HG03135 (cell line): ENCODE measurements at regions not wholly inside any gene's neighbourhood (a gene's known extent, or its start where the extent isn't known, plus 50 kb on each side); places are given as distances from the start of the nearest gene placed in this dataset.

Experiments
- ATAC-seq: cut with Tn5 transposase; IDR thresholded peaks from one replicate; pipeline ENCODE4 v1.9.1; 2021; ENCODE audit warnings: mild to moderate bottlenecking, moderate library complexity; ENCODE audit not compliant: unreplicated experiment

DNA sequence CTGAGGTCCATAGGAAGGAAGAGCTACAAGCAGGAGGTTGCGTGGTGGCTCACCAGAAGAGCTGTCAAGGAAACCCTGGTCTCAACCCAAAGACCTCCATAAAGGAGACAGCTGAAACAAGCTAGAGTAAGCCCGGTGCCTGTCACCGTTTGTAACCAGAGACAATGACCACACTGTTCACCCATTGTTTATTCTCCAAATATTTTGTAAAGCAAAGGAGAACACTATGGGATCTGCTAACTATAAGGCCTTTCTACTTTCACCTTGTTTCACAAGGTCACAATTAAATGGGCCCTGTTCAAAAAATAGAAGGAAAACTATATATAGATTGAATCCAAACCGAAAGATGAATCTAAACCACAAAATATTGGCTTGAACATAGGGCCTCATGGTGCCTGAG, 128.9 kb upstream of the TPRG1 start:
- no peak for ATAC-seq

DNA sequence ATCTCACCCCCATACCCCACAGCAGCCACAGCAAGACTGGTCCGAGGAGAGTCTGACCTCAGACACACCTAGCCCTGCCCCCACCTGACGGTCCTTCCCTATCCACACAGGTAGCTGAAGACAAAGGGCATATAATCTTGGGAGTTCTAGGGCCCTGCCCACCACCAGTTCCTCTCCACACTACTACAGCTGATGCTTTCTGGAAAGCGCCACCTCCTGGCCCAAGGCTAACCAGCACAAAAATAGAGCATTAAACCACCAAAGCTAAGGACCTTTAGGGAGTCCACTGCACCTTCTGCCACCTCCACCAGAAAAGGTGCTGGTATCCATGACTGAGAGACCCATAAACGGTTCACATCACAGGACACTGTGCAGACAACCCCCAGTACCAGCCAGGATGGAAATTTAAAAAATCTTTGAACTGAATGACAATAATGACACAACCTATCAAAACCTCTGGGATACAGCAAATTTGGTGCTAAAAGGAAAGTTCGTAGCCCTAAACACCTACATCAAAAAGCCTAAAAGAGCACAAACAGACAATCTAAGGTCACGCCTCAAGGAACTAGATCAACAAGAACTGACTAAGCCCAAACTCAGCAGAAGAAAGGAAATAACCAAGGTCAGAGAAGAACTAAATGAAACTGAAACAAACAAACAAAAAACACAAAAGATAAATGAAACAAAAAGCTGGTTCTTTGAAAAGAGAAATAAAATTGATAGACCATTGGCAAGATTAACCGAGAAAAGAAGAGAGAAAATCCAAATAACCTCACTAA, 122.1 kb upstream of the TPRG1 start:
- ATAC-seq = no peak

DNA sequence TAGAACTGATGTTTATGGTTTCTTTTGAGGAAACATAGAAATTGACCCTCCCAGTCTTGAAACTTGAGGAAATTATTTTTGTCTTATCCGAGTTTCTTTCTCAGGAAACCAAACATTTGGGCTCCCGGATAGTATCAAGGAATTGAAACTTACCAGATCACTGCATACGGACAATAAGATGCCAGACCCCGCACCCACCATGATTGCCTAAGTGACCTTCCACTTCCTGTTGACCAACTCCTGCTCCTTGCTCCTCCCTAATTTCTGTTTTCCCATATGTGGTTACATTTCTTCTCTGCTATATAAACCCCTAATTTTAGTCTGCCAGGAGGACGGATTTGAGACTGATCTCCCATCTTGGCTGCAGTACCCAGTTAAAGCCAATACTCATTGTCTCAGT, 118.4 kb upstream of the TPRG1 start:
- no peak for ATAC-seq

DNA sequence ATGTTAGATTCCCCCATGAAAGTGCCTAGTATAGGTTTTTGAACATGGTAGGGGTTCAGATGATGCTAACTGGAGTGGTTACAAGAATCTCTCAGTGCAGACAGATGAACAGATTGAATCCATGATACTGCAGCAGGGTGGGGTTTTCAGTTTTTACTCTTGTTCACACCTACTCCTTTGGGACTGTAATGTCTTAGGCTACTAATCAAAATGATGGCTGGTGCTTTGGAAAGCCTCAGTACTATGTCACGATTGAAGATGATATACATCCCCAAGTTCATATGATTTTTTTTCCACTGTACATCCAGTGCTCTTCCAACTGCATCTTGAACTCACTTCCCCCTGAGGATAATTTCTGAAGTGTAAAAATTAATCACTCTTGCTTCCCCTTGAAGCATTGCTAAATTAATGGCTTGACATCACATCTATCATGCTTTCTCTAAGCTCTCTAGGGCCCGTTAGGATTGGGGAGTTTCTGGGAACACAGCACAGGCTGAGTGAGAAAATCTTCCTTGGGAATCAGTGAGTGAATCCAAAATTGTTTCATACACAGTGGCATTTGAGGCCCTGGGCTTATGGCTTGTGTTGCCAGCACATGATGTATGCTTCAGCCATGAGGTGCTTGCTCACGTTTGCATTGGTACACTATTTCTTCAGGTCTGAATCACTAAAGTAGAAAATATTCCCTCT, 115.0 kb upstream of the TPRG1 start:
- ATAC-seq = no peak

DNA sequence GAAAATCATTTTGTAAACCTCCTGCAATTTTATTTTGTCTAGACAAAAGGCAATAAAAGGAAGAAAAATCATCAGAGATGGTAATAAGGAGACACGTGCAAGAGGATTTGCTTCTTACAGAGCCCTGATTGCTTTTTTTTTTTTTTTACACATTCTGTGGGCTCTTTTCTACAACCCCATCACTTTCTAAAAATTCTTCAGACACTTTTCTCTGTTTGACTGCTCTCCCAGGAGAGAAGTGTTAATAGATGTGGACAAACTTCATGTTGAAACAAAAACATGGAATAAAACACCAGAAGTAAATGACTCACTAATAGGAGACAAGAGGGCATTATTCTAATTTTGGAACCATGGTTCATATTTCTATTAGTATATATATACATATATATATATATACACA, 114.4 kb upstream of the TPRG1 start:
- ATAC-seq = no peak

DNA sequence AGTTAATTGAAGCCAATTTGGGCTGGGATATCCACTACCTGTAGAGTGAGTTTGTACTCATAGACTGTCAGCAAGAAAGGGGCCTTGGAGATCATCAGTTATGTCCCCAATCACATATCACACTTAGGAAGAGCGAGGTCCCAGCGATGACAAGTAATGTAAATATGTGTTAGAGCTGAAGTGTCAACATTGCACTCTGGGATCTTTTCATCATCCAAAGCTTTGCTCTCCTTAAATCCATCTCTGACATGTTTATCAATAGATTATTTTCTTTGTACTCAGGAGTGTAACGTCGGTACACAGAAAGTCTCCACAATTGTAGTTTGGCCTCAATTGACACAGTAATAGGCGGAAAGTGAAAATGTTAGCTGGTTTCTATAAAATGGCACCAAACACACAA, 113.7 kb upstream of the TPRG1 start:
- no peak for ATAC-seq

DNA sequence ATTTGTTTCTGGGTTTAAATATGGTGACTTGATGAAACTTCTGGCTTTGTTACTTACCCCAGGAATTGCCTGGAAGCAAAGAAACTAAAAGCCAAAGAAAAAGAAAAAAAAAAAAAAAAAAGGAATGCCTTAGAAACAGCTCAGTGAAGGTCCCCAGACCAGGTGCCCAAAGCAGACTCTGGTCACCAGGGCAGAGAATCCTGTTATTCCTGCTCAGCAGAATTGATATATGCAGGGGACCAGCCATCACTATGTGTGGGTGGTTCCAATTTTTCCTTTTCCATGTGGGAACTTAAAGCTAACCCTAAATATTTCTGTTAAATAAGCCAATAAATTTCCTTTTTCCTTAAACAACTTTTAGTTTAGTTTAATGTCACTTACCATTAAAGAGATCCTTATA, 100.8 kb upstream of the TPRG1 start:
- ATAC-seq = no peak

DNA sequence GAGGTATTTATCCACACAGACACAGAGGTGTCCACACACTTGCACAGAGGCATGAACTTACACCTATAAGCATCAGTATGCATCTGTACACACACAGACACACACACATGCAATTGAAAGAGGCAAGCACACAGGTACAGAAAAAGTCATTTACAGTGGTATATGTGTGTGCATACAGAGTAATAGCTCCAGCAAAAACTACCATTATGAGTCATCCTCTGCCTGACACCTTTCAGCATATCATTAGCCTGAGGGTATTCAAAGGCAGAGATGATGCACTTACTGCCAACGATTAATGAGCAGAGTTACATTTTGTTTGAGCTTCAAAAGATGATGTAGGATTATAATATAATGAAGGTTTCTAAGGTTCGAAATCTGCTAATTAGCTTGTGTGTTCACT, 100.3 kb upstream of the TPRG1 start:
- no peak for ATAC-seq

DNA sequence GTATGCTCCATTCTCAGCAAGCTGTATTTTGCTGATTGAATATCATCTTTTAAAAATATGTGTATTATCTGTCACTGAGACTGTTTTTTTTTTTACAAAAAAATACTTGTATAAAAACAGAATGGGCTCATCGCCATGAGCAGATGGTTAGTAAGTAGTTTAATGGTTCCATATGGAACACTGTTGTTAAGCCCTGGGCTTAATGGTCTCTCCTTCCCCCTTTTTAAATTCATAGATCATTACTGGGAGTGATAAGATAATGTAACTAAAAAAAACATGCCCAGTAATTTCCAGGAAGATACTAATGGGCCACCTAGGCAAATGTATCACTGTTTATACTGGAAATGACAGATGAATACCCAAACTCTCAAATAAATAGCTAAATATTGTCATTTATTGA, 95.3 kb upstream of the TPRG1 start:
- ATAC-seq = no peak

DNA sequence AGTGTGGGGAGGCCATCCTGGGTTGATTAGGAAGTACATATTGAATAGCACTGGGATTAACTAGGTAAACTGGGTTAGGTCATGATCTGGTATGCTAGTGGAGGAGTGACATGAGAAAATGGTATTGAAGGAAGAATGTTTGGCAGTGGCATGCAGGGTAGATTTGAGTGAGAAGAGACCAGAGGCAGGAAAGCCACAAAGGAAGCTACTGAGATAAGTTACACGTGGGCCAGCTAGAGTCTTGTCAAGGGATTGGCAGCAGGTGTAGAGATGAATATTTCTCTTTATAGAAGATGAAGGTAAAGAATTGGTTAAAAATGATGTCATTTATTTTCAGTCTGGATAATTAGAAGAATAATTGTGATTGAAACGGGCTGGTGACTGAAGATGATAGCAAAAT, 91.0 kb upstream of the TPRG1 start:
- no peak for ATAC-seq

DNA sequence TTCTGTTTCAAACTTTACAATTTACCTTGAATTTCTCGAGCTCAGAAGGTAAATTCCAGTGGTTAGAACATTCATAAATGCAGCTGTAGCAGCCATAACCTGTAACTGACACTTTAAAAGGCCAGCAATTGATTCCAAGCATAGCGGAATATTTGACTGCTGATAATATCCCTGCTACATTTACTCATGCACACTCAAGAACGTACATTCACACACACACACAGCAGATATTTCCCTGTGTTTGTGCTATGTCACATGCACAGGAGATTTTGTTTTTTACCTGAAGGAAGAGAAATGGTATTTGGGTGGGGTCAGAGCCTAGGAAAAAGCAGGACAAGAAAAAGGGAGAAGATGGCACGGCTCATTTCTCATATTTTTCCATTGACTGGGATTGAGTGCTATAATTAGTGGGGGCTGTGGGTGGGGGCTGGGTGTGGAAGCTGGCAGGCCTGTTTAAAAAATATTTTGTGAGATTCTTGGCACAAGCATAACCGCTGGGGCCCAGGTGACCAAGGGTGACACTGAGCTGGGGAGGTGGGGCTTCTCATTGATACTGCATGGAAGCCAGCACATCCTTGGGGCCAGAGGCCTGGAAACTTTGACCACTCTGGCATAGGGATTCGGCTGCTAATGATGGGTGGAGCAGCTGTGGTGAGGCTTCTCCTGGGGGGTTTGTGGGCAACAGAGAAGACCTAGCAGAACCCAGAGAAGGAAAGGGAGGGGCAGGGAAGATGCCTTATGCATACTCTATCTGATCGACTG, 88.9 kb upstream of the TPRG1 start:
- ATAC-seq = no peak

DNA sequence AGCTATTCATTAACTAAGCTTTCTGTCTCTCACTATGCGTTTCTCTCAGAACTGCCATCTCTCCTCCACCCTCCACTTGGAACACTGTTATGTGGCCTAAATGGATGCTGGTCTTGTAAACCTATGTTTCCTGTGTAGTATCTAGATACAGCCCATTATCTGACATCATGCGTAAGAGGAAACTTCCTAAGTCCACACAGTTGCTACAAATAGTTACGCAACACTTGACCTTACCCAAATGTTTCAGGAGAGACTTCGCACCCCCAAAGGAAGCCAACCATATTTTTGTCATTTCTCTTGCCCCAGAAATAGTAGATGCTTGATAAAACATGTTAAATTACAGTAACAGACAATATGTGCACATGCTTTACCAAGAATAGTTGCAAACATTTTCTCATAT, 87.2 kb upstream of the TPRG1 start:
- no peak for ATAC-seq

DNA sequence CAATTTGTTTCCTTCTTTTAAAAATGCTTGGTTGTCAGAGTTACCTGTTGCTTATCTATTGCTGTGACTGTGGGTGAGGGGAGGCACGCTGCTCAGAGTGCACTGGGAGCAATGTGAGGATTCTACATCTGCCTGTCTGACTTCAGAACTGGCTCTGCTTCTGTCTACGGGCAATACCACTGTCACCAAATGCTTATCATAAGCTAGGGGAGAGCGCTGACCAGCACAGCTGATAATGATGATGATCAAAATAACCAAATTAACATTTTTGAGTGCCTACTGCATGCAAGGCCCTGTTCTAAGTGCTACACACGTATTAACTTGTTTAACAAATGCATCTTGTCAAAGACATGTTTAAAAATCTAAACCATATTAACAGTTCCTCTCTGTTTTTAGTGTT, 79.2 kb upstream of the TPRG1 start:
- ATAC-seq = no peak

DNA sequence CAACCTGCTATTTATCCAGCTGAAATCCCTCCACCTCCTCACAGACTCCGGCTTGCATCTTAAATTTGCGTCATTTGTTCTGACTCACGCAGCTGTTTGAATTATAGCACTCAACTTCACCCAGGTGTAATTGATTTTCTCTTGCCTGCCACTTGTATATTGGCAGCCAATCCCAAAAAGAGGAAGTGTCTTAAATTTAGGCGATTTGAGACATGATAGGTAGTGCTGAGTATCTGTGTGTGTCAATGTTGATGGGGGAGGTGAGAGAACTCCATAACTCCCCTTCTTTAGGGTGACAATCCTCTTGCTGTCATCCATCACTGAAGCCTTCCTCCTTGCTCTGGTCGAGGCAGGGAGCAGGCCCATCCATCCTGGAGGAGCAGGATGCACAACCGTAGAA, 77.2 kb upstream of the TPRG1 start:
- no peak for ATAC-seq

DNA sequence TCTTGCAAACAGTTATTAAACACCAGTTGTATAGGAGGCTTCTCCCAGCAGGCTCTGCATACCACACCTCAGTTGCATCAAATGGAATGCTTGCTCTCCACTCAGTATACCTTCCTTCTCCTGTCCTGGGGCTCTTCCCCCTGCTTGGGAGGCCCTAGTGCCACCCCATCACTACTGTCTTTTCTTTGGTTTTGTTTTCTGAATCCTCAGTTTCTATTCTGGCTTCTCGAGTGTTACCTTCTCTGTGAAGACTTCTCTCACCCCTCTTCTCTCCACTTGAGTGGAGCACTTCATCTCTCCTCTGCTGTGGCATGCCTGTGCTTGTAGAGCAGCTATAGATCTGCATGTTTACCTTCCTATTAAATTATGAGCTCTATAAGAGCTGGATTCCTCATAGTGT, 75.7 kb upstream of the TPRG1 start:
- no peak for ATAC-seq

DNA sequence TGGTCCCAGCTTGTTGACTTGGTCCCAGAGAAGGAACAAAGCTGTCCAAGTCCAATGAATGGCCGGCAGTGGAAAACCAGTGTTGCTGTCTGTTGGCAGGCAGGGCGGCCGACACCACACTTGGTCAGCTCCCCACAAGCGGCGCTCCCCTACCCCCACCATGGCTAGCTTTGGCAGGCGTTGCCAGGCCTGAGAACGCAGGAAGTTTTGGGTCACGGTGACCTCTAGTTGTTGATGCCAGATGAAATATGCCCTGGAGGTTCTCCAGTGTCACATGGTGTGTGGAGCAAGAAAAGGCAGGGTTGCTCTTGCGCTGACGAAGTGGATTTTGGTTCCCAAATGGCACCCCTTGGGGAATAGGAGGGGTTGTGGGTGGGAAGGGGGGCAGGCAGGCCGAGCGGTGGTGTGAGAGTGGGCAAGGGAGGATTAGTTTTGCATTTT, 72.7 kb upstream of the TPRG1 start:
- ATAC-seq = no peak

DNA sequence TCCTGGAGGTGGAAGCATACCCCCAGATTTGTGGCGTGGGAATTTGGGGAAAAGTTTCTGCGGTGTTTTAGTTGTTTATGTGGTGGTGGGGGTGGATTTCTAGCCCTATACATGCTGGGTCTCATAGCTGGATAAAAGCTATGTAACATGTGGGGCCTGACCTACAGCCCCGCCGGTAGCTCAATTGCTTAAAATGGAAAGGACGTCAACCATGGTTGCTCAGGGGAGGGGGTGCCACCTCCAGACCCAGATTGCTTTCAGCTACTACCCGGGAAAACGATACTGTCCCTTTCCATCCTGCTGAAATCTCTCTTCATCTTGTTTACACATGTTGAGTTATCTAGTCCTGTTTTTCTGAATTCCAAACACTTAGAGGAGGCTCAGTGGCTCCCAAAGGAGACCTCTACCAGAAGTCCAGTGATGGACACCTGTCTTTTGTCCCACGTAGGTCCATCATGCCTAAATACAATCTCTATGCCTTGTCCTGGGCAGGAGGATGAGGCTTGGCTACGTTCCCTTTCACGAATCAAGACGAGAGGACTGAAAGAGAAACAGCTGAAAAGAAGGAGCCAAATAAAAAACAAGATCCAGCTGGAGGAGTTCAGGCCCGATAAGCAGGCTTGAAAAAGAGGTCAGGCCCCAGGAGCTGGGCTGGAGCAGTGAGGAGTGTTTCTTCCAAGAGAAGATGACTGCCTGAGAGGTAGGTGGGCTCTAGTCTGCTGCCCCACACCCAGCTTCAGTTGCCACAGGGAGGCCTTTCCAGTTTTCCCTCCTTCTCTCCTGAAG, 72.1 kb upstream of the TPRG1 start:
- no peak for ATAC-seq

DNA sequence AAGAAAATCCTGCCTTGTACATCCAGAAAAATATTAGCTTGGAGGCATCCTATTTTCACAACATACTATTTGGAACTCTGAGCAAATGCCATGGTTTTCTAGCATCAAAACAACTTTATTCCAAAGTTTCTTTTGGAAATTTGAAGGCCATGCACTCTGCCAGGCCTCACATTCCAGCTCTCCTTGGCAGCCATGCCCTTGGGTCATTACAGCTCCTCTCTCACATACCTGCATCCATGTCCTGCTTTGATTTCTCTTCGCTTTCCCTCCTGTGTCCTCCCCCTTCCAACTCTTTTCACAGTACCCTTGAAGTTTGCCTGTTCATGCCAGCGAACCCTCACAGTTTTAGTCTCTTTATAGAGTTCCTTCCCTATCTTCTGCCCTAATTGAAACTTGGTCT, 70.9 kb upstream of the TPRG1 start:
- ATAC-seq = no peak

DNA sequence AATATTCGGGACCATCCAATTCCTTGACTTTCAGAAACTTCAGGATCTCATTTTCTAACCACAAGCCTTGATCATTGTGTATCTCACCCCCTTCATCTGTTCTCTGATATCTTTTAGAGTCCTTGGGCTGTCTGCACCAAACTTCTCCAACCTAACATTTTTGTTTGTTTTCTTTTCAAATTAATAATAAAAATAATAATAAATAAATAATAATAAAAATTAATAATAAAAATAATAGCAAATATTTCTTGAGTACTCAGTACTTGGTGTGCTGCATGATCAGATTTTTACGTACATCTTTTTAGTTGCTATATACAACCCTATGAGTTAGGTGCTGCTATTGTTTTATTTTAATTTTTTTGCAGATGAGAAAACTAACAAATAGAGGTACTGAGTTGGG, 70.2 kb upstream of the TPRG1 start:
- ATAC-seq = no peak

DNA sequence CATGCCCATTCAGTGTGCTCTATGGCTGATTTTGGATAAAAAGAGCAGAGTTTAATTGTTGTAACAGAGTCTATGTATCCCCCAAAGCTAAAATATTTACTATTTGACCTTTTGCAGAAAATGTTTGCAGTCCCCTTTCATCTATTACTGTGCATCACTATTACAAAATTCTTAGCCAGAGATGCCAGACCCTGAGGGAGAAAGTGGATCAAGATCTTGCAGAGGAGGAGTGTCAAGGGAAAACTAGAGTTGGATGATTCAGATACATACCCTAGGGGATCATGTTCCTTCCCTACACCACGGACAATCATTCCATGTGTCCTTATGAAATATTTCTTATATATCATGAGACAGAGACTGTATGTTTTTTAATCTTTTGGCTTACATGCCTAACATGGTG, 68.6 kb upstream of the TPRG1 start:
- no peak for ATAC-seq

DNA sequence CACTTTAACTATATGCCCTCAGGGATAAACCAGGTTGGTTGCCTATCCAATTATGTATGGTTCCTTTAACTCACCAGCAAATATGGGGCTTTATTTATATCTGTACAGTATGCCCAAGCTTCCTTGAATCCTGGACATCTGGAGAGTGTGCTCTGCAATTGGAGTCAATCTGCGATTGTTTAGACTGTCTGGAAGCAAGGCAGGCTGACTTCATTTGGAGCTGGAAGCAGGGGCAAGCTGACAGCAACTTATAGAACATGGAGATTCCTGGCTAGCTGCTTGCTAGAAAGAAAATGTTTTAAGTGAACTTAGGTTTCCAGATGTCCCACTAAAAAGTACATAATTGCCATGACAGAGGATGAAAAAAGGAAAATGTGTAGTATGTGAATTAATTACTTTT, 63.7 kb upstream of the TPRG1 start:
- ATAC-seq = no peak
